ENCODE measurements at regions not wholly inside any gene's neighbourhood (a gene's known extent, or its start where the extent isn't known, plus 50 kb on each side); places are given as distances from the start of the nearest gene placed in this dataset.
"Not testable (repeated sequence)": the region's sequence is repeated elsewhere in the genome, so short reads cannot be mapped to it uniquely, and the experiment has no call there.

- TF ChIP-seq CTCF, POLR2A (IDR thresholded peaks at IDR 0.05): not testable (repeated sequence)
These were observed 318.4 kb downstream of the COL11A1 start for GRCh38 chr1:102789951-102790350.

Measured in body of pancreas (tissue), 4 donors.